GM18517 (cell line): ENCODE measurements at regions not wholly inside any gene's neighbourhood (a gene's known extent, or its start where the extent isn't known, plus 50 kb on each side); places are given as distances from the start of the nearest gene placed in this dataset.

Experiments
- ATAC-seq: cut with Tn5 transposase; IDR thresholded peaks from one replicate; pipeline ENCODE4 v1.9.1; 2021; ENCODE audit warnings: mild to moderate bottlenecking, moderate library complexity; ENCODE audit not compliant: unreplicated experiment

- no peak for ATAC-seq
Observed at GRCh38 chr4:181234951-181235680, 1008.1 kb upstream of the TENM3 start.

- no peak for ATAC-seq
Observed at GRCh38 chr4:181245326-181245725, 997.9 kb upstream of the TENM3 start.

- no peak for ATAC-seq
Observed at GRCh38 chr4:181249031-181249430, 994.2 kb upstream of the TENM3 start.

GRCh38 chr4:181254771-181255170, 988.4 kb upstream of the TENM3 start:
- ATAC-seq: no peak

DNA sequence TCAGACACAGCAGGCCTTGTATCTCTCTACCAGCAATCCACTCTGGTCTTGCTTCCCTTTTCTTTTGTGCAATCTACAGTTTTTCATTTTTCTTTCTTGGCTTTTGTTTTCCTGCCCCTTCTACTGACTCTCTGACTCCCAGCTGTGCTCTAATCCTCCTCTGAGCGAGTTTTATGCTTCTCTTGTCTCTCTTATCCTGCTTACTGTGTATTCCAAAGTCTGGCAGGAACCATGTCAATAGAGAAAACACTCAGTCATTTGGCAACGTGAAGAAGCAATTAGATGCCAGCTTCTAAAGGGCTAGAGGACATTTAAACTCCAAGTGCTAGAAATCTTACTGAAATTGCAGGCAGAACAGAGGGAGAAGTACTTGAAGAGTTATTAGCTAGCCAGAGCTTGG, 984.6 kb upstream of the TENM3 start:
- ATAC-seq: no peak

- ATAC-seq: no peak
Observed at GRCh38 chr4:181259081-181259709, 984.0 kb upstream of the TENM3 start.

DNA sequence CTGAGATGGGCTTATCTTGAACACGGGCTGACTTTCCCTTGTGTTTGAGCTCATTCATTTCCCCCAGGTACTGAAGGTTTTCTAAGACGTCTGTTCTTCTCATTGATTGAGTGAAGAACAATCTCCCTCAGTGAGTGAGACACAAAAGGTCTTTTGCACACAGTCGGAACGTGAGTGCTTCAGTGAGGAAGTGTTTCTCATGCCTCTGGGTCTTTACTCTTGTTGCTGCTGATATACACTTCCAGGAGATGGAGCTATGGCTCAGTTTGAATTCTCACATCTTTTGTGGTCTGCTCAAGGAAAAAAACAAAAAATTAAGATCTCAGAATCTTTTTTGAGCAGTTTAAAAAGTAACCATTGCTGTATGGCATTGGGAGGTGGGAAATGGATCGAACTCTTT, 981.9 kb upstream of the TENM3 start:
- ATAC-seq: no peak

DNA sequence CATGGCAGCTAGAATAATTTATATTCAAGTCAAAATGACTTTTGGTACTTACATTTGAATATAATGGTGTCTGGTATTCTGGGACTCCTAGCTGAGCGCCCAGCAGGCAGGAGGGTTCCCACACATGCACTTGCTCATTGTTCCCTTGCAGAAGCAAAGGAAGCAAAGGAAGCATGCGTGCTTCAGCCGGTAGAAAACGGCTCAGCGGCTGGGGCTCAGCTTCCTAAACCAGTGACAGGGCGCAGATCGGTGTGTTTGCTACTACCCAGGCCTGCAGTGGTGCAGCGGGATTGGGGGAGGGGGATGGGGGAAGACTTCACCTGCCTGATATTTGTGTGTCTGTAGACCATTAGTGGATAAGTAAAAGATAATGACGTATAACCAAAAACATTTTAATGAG, 978.3 kb upstream of the TENM3 start:
- no peak for ATAC-seq

DNA sequence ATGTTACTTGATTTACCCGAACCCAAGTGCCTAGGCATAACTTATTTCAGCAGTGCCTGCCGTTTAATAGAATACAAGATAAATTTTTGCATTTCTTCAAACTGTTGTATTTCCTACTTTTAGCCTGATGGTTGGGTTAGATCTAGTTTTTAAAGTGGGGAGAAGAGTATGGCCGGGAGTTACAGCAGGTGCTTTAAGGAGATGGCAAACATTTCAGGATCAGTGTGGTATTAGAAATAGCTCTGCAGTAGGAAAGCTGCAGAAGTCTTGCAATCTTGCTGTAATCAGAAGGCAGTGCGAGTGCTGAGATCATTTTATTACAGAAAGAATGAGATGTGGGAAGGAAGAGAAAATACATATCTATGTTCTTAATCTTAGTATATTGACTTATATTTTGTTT, 977.8 kb upstream of the TENM3 start:
- ATAC-seq: no peak

- no peak for ATAC-seq
Observed at GRCh38 chr4:181271116-181271640, 972.0 kb upstream of the TENM3 start.

DNA sequence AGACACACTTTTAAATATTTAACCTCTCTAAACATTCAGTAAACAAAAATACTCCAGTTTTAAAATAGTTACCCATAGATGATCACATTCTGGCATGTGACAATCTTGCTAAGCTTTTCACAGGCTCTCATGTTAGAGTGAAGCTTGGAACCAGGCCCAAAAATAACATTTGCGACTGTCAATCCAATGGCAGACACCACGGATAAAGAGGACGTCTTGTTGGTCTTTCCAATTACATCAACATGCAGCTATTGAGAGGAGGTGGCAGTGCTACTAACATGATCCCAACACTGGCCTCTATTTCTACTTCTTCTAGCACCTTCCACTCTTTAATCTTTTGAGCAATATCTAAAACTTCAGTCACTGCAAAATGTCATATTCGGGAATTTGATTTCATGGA, 970.8 kb upstream of the TENM3 start:
- ATAC-seq: no peak

GRCh38 chr4:181278941-181279340, 964.3 kb upstream of the TENM3 start:
- no peak for ATAC-seq

GRCh38 chr4:181281451-181281850, 961.8 kb upstream of the TENM3 start:
- no peak for ATAC-seq

DNA sequence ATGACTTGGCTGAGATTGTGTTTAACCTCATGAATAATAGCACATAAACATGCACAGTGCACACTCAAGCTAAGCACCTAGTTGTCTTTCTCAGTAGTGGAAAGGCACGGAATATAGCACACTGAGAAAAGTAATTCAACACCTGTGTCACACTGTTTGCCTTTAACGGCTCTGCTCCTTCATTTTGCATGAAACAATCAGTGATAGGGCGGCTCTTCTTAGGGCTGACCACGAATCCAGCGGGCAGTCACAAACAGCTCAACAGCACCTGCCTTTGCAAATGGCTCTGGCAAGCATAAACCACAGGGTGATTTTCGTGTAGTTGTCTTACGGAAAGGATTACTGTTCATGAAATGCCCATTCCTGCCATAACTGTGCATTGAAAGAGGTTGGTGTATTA, 954.0 kb upstream of the TENM3 start:
- no peak for ATAC-seq

- no peak for ATAC-seq
Observed at GRCh38 chr4:181291615-181292014, 951.6 kb upstream of the TENM3 start.

DNA sequence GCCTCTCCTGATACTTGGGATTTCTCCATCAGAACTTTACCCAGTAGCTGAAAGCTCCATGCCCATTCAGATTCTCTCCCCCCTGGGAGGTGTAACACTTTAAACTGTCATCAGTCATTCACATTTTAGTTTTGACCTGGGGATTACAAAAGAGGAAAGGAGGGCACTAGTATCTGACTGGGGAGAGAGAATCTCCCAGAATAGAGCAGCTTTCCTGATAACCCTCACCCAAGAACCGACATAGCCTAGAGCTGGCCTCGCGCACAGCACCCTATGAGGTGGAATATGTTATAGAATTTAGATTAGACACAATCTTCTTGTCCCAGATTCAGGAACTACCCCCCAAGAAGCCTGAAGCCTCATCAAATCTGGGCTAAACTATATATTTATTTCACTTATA, 950.2 kb upstream of the TENM3 start:
- no peak for ATAC-seq

GRCh38 chr4:181293541-181293940, 949.7 kb upstream of the TENM3 start:
- ATAC-seq: no peak

- ATAC-seq: no peak
Observed at GRCh38 chr4:181294421-181294820, 948.8 kb upstream of the TENM3 start.

- peak; percentile 63 for ATAC-seq
Observed at GRCh38 chr4:181301735-181302710, 941.2 kb upstream of the TENM3 start.

DNA sequence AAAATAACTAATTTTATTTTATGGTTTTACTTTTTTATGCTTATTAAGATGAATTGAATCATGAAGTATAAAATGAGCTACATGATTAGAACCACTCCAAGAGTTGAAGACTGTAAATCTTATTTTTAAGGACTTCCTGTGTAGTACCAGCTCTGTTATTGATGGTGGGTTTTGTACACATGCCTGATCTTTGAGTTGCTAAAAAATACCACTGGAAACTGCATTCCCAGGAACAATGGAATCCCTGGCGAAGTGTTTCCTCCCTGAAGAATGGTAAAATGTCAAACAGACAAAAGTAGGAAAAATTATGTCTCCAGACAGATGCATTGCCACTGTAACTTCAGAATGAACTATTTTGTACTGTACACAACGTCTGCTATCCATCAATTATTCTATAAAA, 935.4 kb upstream of the TENM3 start:
- no peak for ATAC-seq
